ENCODE measurements at regions not wholly inside any gene's neighbourhood (a gene's known extent, or its start where the extent isn't known, plus 50 kb on each side); places are given as distances from the start of the nearest gene placed in this dataset.
"Not testable (repeated sequence)": the region's sequence is repeated elsewhere in the genome, so short reads cannot be mapped to it uniquely, and the experiment has no call there.

DNA sequence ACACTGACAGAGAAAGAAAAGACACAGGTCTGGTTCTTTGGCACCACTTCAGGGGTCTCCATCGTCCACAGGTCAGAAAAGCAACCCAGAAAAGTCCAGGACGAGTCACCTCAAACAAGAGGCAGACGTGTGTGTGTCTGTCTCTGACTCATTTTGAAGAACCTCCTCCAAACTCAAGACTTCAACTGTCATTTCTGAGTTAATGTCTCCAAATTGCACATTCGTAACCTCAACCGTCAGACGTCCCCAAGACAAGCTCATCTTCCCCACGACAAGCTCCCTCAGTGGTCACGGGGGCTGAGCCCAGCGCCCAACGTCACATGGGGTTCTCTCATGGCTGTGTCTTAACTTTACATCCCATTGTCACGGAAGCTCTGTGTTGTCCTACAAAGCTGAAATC lies 70.2 kb upstream of the TNK2 start:
- DNase-seq (ENCODE audit: low spot score); H2AFZ ChIP-seq (ENCODE audit: low read length); H3K4me1 ChIP-seq (ENCODE audit: insufficient read depth, low read length); H3K9ac ChIP-seq (ENCODE audit: insufficient read depth, low read depth, low read length); H3K9me3 ChIP-seq (ENCODE audit: low read length); in situ Hi-C loops (cut with HindIII; ENCODE audit: extremely low pct_ligation_motif_present, low pct_unique_long_range_greater_than_20kb); H3K4me3 ChIP-seq (replicated peaks in 1 of 3; ENCODE audit: insufficient read depth in 1 of 3, low read depth in 2 of 3, low read length in 3 of 3); ATAC-seq; CTCF ChIA-PET (ENCODE audit: low intra/inter-chr PET ratio, low total read pairs); intact Hi-C loops (cut with micrococcal nuclease; ENCODE audit: unreplicated experiment); H3K27me3 ChIP-seq (ENCODE audit: control insufficient read depth in 1 of 2, insufficient read depth in 2 of 2, low read length in 2 of 2); H4K20me1 ChIP-seq (ENCODE audit: insufficient read depth, low read length); POLR2A ChIA-PET; BruUV-seq (replicated peaks); H3K27ac ChIP-seq (ENCODE audit: extremely low read length, insufficient read depth, low read length); H3K79me2 ChIP-seq (ENCODE audit: insufficient read depth, low read length); H3K4me2 ChIP-seq (ENCODE audit: low read depth, low read length); FAIRE-seq: not testable (repeated sequence)
- 100% methylated on average over 2 of the region's 11 CpGs for WGBS (ENCODE audit: low lambda C conversion rate)
- H3K36me3 ChIP-seq (replicated peaks in 1 of 2; ENCODE audit: control insufficient read depth in 1 of 2, insufficient read depth in 2 of 2, low read length in 2 of 2), result peaks cover 2 to 19% of the 10 kb centered on the region in 2 experiments; a peak in 3 of 5 replicates

DNA sequence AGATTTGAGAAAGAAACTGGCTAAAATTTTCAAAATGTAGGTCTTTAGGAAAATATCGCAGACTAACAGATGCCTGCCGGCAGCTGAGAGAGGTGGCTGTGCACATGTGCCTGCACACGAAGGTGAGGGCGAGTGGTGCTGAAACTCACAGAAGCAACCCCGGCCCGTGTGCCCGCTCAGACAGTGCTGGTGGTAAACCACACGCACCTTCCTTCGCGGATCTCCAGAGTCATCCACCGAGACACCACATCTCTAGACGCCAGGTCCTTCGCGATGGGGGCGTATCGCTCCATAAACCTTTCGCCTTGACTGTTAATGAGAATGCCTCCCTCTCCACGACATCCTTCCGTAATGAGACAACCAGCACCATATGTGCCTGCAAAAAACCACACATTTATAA lies 68.5 kb upstream of the TNK2 start:
- not testable (repeated sequence) for FAIRE-seq, ATAC-seq

DNA sequence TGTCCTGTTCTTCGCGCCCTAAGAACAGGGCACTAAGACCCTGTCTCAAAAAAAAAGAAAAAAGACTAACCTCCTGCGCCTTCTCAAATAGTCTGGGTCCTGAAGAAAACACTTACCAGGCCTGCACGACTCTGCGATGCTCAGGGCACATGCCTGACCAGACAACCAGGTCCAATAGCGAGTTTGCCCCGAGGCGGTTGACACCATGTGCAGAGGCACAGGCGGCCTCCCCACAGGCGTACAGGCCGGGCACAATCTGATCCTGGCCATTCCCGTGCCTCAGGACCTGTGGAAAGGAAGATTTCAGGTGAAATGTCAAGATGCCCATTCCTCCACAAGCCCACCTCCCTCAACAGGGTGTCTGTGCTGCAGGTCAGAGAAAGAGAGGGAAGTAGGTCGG lies 65.9 kb upstream of the TNK2 start:
- POLR2A ChIA-PET; H3K9ac ChIP-seq (ENCODE audit: insufficient read depth, low read depth, low read length); BruUV-seq (replicated peaks): not testable (repeated sequence)

More for the DNA sequence above, 68.5 kb upstream of the TNK2 start:
- H3K4me2 ChIP-seq (ENCODE audit: low read depth, low read length); BruUV-seq (replicated peaks); H4K20me1 ChIP-seq (ENCODE audit: insufficient read depth, low read length); CTCF ChIA-PET (ENCODE audit: low intra/inter-chr PET ratio, low total read pairs); H3K27ac ChIP-seq (ENCODE audit: extremely low read length, insufficient read depth, low read length); H3K9ac ChIP-seq (ENCODE audit: insufficient read depth, low read depth, low read length); intact Hi-C loops (cut with micrococcal nuclease; ENCODE audit: unreplicated experiment); H3K4me1 ChIP-seq (ENCODE audit: insufficient read depth, low read length); in situ Hi-C loops (cut with HindIII; ENCODE audit: extremely low pct_ligation_motif_present, low pct_unique_long_range_greater_than_20kb); H3K79me2 ChIP-seq (ENCODE audit: insufficient read depth, low read length); H3K4me3 ChIP-seq (replicated peaks in 1 of 3; ENCODE audit: insufficient read depth in 1 of 3, low read depth in 2 of 3, low read length in 3 of 3); H3K9me3 ChIP-seq (ENCODE audit: low read length); H3K27me3 ChIP-seq (ENCODE audit: control insufficient read depth in 1 of 2, insufficient read depth in 2 of 2, low read length in 2 of 2); POLR2A ChIA-PET; DNase-seq (ENCODE audit: low spot score); H2AFZ ChIP-seq (ENCODE audit: low read length): not testable (repeated sequence)
- no CpG with 5 or more reads among the region's 19 CpGs for WGBS (ENCODE audit: low lambda C conversion rate)
- peaks cover 2 to 14% of the 10 kb centered on the region in 2 experiments; a peak in 3 of 5 replicates for H3K36me3 ChIP-seq (replicated peaks in 1 of 2; ENCODE audit: control insufficient read depth in 1 of 2, insufficient read depth in 2 of 2, low read length in 2 of 2)

DNA sequence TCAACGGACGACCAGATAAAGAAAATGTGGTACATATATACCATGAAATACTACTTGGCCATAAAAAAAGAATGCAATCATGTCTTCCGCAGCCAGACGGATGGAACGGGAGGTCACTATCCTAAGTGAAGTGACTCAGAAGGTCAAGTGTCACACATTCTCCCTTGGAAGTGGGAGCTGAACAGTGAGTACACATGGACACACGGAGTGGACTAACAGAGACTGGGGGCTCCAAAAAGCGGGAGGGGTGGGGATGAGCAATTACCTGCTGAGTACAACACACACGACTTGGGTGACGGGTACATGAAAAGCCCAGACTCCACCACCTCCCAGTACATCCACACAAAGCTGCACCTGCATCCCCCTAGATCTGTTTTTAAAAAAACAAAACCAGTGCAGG lies 62.5 kb upstream of the TNK2 start:
- H3K27me3 ChIP-seq (ENCODE audit: control insufficient read depth in 1 of 2, insufficient read depth in 2 of 2, low read length in 2 of 2); H3K4me3 ChIP-seq (replicated peaks in 1 of 3; ENCODE audit: insufficient read depth in 1 of 3, low read depth in 2 of 3, low read length in 3 of 3); H3K9ac ChIP-seq (ENCODE audit: insufficient read depth, low read depth, low read length); H3K4me1 ChIP-seq (ENCODE audit: insufficient read depth, low read length); H3K9me3 ChIP-seq (ENCODE audit: low read length); H3K4me2 ChIP-seq (ENCODE audit: low read depth, low read length); FAIRE-seq; POLR2A ChIA-PET; H4K20me1 ChIP-seq (ENCODE audit: insufficient read depth, low read length); H3K79me2 ChIP-seq (ENCODE audit: insufficient read depth, low read length); BruUV-seq (replicated peaks); H2AFZ ChIP-seq (ENCODE audit: low read length); intact Hi-C loops (cut with micrococcal nuclease; ENCODE audit: unreplicated experiment); ATAC-seq; H3K27ac ChIP-seq (ENCODE audit: extremely low read length, insufficient read depth, low read length); CTCF ChIA-PET (ENCODE audit: low intra/inter-chr PET ratio, low total read pairs); DNase-seq (ENCODE audit: low spot score): not testable (repeated sequence)
- 95% methylated on average over 9 of the region's 9 CpGs for WGBS (ENCODE audit: low lambda C conversion rate)
- in situ Hi-C loops (cut with HindIII; ENCODE audit: extremely low pct_ligation_motif_present, low pct_unique_long_range_greater_than_20kb), result loop anchor here (25.0 kb wide), 1 partner anchor 284 kb away; no protein-coding TSS in a partner anchor
- peaks cover 9 to 23% of the 10 kb centered on the region in 2 experiments; a peak in 4 of 5 replicates for H3K36me3 ChIP-seq (replicated peaks in 1 of 2; ENCODE audit: control insufficient read depth in 1 of 2, insufficient read depth in 2 of 2, low read length in 2 of 2)

More for the DNA sequence above, 65.9 kb upstream of the TNK2 start:
- DNase-seq (ENCODE audit: low spot score); CTCF ChIA-PET (ENCODE audit: low intra/inter-chr PET ratio, low total read pairs); H2AFZ ChIP-seq (ENCODE audit: low read length); intact Hi-C loops (cut with micrococcal nuclease; ENCODE audit: unreplicated experiment); H3K27ac ChIP-seq (ENCODE audit: extremely low read length, insufficient read depth, low read length); H4K20me1 ChIP-seq (ENCODE audit: insufficient read depth, low read length); H3K79me2 ChIP-seq (ENCODE audit: insufficient read depth, low read length); FAIRE-seq; H3K4me1 ChIP-seq (ENCODE audit: insufficient read depth, low read length); H3K27me3 ChIP-seq (ENCODE audit: control insufficient read depth in 1 of 2, insufficient read depth in 2 of 2, low read length in 2 of 2); H3K4me3 ChIP-seq (replicated peaks in 1 of 3; ENCODE audit: insufficient read depth in 1 of 3, low read depth in 2 of 3, low read length in 3 of 3); H3K9me3 ChIP-seq (ENCODE audit: low read length); ATAC-seq; H3K4me2 ChIP-seq (ENCODE audit: low read depth, low read length): not testable (repeated sequence)
- in situ Hi-C loops (cut with HindIII; ENCODE audit: extremely low pct_ligation_motif_present, low pct_unique_long_range_greater_than_20kb), result loop anchor here (25.0 kb wide), 1 partner anchor 287 kb away; no protein-coding TSS in a partner anchor
- H3K36me3 ChIP-seq (replicated peaks in 1 of 2; ENCODE audit: control insufficient read depth in 1 of 2, insufficient read depth in 2 of 2, low read length in 2 of 2), result peaks cover 10 to 28% of the 10 kb centered on the region in 2 experiments; a peak in 4 of 5 replicates
- WGBS (ENCODE audit: low lambda C conversion rate), result 85% methylated on average over 3 of the region's 13 CpGs
